ENCODE measurements at regions not wholly inside any gene's neighbourhood (a gene's known extent, or its start where the extent isn't known, plus 50 kb on each side); places are given as distances from the start of the nearest gene placed in this dataset.

GRCh38 chr5:56388229-56388985 is 155.3 kb upstream of the ANKRD55 start:
- H3K4me1 ChIP-seq, result no peaks in the 10 kb centered on the region
- 88 to 100% (median 95%) methylated on average over 1 of the region's 1 CpG for WGBS, 3 donors
- intact Hi-C loops (cut with DNase I), result no loop called here
- no peaks in the 10 kb centered on the region for H3K27me3 ChIP-seq (ENCODE audit: insufficient read depth in 3 of 3, low read length in 2 of 3)
- DNase-seq (no peak), ATAC-seq (no peak)
- no peak overlapping the region for H3K4me3 ChIP-seq
- no peaks in the 10 kb centered on the region for H3K36me3 ChIP-seq (ENCODE audit: insufficient read depth in 1 of 2, low read depth in 1 of 2)
- H3K9me3 ChIP-seq, result peaks cover 7% of the 10 kb centered on the region
- H3K27ac ChIP-seq, result no peak overlapping the region
- TF ChIP-seq, protein P1, sequence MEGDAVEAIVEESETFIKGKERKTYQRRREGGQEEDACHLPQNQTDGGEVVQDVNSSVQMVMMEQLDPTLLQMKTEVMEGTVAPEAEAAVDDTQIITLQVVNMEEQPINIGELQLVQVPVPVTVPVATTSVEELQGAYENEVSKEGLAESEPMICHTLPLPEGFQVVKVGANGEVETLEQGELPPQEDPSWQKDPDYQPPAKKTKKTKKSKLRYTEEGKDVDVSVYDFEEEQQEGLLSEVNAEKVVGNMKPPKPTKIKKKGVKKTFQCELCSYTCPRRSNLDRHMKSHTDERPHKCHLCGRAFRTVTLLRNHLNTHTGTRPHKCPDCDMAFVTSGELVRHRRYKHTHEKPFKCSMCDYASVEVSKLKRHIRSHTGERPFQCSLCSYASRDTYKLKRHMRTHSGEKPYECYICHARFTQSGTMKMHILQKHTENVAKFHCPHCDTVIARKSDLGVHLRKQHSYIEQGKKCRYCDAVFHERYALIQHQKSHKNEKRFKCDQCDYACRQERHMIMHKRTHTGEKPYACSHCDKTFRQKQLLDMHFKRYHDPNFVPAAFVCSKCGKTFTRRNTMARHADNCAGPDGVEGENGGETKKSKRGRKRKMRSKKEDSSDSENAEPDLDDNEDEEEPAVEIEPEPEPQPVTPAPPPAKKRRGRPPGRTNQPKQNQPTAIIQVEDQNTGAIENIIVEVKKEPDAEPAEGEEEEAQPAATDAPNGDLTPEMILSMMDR (IDR thresholded peaks at IDR 0.05), result no peak

DNA sequence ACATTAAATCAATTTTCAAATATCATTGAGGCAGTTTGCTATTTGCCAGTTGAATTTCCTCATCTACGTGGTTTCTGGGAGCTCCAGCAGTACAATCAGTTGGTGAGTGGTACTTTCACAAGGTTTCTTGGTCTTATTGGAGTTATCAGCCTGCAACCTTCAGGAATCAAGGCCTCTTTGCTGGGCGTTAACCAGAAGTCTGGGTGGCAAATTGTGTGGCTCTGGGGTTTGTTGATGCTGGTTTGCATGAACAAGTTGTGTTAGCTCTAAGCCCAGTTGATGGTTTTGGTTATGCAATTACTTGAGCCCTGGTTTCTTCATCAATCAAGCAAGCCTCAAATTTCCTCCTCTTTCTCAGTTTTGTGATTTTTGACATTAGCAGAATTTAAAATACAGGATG is 152.9 kb upstream of the ANKRD55 start:
- H3K4me3 ChIP-seq, result no peak overlapping the region
- DNase-seq, result no peak
- H3K27ac ChIP-seq, result no peak overlapping the region
- H3K9me3 ChIP-seq, result no peaks in the 10 kb centered on the region
- H3K36me3 ChIP-seq (ENCODE audit: insufficient read depth in 1 of 2, low read depth in 1 of 2), result no peaks in the 10 kb centered on the region
- TF ChIP-seq, protein P1 (IDR thresholded peaks at IDR 0.05), result no peak
- no peaks in the 10 kb centered on the region for H3K27me3 ChIP-seq (ENCODE audit: insufficient read depth in 3 of 3, low read length in 2 of 3)
- WGBS, 3 donors, result 85 to 92% (median 90%) methylated on average over 2 of the region's 2 CpGs
- H3K4me1 ChIP-seq, result no peaks in the 10 kb centered on the region
- ATAC-seq, result no peak
- intact Hi-C loops (cut with DNase I), result no loop called here

DNA sequence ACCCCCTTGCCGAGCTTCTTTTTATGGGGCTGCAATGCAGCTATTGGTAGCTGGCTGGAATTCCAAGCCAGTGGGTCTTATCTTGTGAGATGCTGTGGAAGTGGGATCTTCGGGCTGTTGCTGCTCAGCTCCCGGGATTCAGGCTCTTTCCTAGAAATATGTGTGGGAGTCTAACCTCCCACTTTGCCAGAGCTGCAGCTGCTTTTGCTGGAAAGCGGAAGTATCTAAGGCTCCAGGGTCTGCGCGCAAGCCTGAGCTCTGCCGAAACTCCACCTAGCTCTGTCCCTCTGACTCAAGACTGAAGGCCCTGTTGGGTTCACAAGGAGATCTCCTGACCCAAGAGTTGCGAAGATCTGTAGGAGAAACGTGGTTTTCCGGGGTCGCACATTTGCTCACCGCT is 151.1 kb upstream of the ANKRD55 start:
- WGBS, 3 donors, result 83 to 85% (median 84%) methylated on average over 12 of the region's 12 CpGs
- H3K36me3 ChIP-seq (ENCODE audit: insufficient read depth in 1 of 2, low read depth in 1 of 2), result no peaks in the 10 kb centered on the region
- TF ChIP-seq, protein P1 (IDR thresholded peaks at IDR 0.05), result no peak
- ATAC-seq, result no peak
- H3K4me3 ChIP-seq, result no peak overlapping the region
- H3K4me1 ChIP-seq, result no peaks in the 10 kb centered on the region
- no peaks in the 10 kb centered on the region for H3K27me3 ChIP-seq (ENCODE audit: insufficient read depth in 3 of 3, low read length in 2 of 3)
- intact Hi-C loops (cut with DNase I), result no loop called here
- no peak for DNase-seq
- H3K27ac ChIP-seq, result no peak overlapping the region
- H3K9me3 ChIP-seq, result no peaks in the 10 kb centered on the region

DNA sequence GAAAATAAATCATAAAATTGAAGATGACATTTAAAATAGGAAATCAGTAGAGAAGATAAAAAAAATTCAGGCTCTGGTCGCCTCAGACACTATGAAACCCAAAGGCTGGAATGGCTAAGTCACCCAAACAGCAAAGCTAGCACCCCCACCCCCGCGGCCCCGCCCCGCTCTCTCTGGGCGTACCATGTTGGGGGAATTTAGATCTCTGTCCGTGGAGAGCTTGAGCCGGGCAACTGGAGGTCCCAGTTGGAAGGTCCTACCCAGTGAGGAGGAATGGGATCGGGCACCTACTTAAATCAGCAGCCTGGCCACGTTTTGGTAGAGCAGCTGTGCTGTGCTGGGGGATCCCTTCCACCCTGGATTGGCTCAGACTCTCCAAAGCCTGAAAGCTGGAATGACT is 150.6 kb upstream of the ANKRD55 start:
- H3K27me3 ChIP-seq (ENCODE audit: insufficient read depth in 3 of 3, low read length in 2 of 3), result no peaks in the 10 kb centered on the region
- intact Hi-C loops (cut with DNase I), result no loop called here
- no peak overlapping the region for H3K4me3 ChIP-seq
- no peak for DNase-seq
- no peak for ATAC-seq
- H3K4me1 ChIP-seq, result no peaks in the 10 kb centered on the region
- no peak overlapping the region for H3K27ac ChIP-seq
- WGBS, 3 donors, result 87 to 92% (median 89%) methylated on average over 10 of the region's 10 CpGs
- TF ChIP-seq, protein P1 (IDR thresholded peaks at IDR 0.05), result no peak
- H3K36me3 ChIP-seq (ENCODE audit: insufficient read depth in 1 of 2, low read depth in 1 of 2), result no peaks in the 10 kb centered on the region
- H3K9me3 ChIP-seq, result no peaks in the 10 kb centered on the region

DNA sequence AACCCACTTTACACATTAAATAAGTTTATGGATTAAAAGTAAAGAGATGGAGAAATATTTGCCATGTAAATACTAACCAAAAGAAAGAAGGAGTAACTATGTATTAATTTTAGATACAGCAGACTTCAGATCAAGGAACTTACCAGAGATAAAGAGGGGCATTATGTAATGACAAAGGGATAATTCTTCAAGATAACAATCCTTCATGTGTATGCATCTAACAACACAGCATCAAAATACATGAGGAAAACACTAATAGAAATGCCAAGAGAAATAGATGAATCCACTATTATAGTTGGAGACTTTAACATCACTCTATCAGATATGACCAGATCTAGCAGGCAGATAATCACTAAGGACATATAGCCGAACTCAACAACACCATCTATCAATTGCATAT is 149.8 kb upstream of the ANKRD55 start:
- intact Hi-C loops (cut with DNase I), result no loop called here
- no peak for DNase-seq
- Histone ChIP-seq H3K4me3 (no peak overlapping the region), H3K36me3 (ENCODE audit: insufficient read depth in 1 of 2, low read depth in 1 of 2) (no peaks in the 10 kb centered on the region), H3K27ac (no peak overlapping the region), H3K4me1 (no peaks in the 10 kb centered on the region), H3K27me3 (ENCODE audit: insufficient read depth in 3 of 3, low read length in 2 of 3) (no peaks in the 10 kb centered on the region), H3K9me3 (no peaks in the 10 kb centered on the region)
- 42 to 100% (median 95%) methylated on average over 1 of the region's 1 CpG for WGBS, 3 donors
- TF ChIP-seq, protein P1 (IDR thresholded peaks at IDR 0.05), result no peak
- ATAC-seq, result no peak

All from psoas muscle (tissue), 7 donors.